GM12872 (cell line): ENCODE measurements at regions not wholly inside any gene's neighbourhood (a gene's known extent, or its start where the extent isn't known, plus 50 kb on each side); places are given as distances from the start of the nearest gene placed in this dataset.

Experiments used
- TF ChIP-seq, protein P1 (sequence below): IDR thresholded peaks from 3 replicates; pipeline ENCODE4 v1.5.1; 2011; ENCODE audit warnings: low read depth, mild to moderate bottlenecking, low read length, moderate library complexity; ENCODE audit not compliant: insufficient read depth

DNA sequence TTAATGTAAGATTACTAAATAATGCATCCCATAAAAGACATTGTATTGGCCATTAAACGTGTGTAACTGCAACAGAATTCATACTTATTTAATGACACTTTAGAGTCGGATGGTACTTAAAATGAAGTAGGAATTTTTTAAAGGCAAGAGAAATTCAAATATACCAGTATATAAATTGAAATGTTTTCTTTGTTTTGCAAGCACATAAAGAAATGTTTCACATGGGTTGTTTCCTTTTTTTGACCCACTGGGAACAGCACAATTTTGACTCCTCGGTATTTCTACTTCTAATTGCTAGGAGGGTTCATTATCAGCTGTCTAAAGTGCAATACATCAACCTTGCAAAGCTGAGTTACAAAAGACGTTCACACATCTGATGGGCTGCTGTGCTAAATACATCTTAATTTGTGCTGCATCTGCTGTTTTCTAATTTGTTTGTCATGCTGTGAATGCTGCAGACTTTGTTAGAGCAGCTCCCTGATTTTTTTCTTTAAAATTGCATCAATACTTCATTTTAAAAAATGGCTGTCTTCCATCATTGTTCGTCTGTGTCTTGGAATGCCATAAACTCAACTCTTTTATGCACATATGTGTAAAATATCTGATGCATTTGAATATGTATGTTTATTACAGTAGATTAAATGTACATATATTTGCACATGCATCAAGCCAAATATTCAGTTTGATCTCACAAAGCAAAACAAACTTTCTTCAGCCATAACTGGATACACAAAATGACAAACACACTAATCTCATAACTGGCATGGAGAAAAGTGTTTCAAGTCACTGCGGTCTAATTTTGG lies 454.0 kb upstream of the GRAMD2B start:
- TF ChIP-seq, protein P1, sequence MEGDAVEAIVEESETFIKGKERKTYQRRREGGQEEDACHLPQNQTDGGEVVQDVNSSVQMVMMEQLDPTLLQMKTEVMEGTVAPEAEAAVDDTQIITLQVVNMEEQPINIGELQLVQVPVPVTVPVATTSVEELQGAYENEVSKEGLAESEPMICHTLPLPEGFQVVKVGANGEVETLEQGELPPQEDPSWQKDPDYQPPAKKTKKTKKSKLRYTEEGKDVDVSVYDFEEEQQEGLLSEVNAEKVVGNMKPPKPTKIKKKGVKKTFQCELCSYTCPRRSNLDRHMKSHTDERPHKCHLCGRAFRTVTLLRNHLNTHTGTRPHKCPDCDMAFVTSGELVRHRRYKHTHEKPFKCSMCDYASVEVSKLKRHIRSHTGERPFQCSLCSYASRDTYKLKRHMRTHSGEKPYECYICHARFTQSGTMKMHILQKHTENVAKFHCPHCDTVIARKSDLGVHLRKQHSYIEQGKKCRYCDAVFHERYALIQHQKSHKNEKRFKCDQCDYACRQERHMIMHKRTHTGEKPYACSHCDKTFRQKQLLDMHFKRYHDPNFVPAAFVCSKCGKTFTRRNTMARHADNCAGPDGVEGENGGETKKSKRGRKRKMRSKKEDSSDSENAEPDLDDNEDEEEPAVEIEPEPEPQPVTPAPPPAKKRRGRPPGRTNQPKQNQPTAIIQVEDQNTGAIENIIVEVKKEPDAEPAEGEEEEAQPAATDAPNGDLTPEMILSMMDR: no peak

DNA sequence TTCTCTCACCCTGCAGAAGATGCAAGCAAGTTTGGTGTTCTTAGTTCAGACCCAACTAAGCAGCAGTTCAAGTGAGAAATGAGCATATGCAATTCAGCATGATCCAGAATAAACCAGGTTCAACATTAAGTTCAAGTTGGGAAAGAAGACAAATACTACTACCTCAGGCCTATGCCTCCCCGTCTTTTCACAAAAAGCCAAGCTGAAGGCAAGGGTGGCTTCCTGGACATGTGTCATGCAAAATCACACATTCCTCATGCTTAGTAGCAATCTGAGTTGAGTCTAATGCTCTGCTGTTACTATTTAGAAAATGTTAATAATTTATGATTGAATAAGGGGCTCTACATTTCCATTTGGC lies 453.4 kb upstream of the GRAMD2B start:
- TF ChIP-seq, protein P1: no peak

DNA sequence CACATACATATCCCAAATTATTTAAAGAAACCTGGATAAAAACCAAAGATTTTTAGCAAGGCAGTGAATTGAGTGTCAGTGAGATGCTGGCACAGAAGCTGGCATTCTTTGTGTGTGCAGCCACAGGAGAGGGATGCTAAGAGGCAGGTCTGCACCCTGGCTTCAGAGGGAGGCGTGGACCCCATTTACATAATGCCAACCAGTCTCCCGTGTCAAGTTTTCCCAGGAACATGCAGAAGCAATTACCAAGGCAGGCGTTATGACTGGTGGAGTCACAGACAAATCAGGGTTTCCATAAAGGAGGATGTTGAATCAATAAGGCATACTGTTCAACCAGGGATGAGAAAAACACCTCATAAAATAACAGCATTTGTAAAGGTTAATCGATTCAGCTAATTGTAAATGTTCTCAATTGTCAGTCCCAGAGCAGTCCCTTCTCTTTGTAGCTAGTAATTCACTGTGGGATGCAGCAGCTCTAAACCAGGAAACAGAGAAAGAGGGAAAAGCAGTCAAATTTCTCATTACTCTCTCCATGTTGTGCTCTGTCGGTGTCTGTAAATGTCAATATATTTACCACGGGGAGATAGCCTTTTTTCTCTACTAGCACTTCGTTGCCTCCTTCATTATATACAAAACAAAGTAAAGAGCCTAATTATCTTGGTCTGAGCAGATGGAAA lies 452.4 kb upstream of the GRAMD2B start:
- TF ChIP-seq, protein P1: no peak

DNA sequence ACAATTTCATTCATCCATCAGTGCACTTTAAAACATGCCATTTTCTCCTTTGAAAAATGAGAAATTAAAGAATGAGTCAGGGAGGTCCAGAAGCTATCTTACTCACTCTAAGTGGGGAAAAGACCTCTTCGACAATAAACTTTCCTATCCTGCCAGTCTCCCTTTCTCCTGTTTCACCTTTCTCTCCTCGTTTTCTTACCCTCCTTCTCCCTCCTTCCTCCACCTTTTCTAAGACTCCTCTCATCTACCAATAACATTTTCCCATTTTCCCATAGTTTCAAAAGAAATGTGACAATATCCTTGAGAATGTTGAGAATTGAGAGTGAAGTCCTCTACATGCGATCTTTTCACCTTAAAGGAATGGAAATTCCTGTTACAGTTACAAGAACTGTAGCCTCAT lies 450.5 kb upstream of the GRAMD2B start:
- TF ChIP-seq, protein P1: no peak

DNA sequence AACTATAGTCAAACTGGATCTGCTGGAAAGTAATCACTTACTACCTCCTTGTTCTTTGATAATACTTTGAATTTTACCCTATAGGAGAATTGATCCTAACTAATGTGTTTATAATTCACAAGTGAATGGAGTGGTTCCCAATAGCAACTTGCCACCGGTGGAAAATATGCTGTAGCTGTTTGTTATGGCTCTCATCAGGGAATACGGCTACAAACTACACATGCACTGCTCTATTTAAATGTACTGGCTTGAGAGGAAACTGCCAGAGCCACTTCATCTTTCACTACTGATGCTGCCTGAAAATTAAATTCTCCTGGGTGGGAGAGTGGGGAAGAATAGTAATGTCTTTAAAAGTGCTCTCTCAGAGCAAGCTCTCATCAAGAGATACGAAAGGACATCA lies 448.5 kb upstream of the GRAMD2B start:
- TF ChIP-seq, protein P1: no peak

DNA sequence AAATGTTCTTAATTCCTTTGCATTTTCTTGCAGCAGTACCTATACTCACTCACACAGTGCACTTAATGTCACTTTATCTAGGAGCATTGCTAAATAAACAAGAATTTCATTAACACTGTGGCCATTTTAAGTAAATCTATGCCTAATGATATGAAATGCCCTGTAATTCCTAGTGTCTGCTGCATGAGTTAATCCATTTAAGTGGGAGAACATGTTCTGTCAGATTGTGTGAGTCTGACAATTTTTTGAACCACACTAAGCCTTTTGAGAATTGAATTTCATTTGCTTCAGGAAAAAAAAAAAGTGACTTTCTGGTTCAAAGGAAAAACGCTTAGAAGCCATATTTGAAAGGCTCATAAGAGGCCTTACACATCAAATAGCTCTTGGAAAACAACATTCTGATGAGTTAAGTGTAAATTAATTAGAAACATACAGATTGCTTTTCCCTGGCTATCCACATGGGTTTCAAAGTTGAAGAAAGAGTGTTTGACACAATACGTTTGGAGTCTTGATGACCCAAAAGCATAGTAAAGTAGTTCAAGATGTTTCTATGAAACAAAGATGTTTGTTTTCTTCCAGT lies 446.7 kb upstream of the GRAMD2B start:
- TF ChIP-seq, protein P1: no peak

DNA sequence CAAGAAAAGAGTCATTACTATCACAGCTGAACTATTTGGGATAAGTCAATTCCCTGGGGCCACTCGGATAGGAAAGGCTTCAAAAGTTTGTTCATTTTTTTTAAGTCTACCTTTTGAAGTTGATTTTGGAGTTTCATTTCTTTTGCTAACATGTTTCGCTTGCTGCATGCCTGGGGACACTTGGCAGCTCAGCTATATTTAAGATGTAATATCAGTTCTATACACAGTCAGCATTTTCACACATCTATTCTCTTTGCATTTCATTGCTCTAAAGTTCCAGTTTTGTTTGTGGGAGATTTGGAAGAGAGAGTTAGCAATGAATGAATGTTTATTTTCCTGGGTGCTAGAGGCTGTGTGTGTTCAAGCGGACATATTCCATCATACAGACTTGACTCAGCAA lies 445.2 kb upstream of the GRAMD2B start:
- TF ChIP-seq, protein P1: no peak
